Common myeloid progenitor, CD34-positive (primary cell): ENCODE measurements at regions not wholly inside any gene's neighbourhood (a gene's known extent, or its start where the extent isn't known, plus 50 kb on each side); places are given as distances from the start of the nearest gene placed in this dataset.
A peak's percentile ranks its signal among the peaks of the same experiment; 100 is the strongest.

Source experiments
- CTCF ChIA-PET: fragments of 350-600 bp; sonication (Branson Sonifier 250); formaldehyde crosslinking; loops from one replicate; lab custom pipeline; 2021; ENCODE audit warnings: antibody characterized with exemption; lab: Charles Lee
- POLR2A ChIA-PET: fragments of 350-600 bp; sonication (Branson Sonifier 250); formaldehyde crosslinking; loops from one replicate; lab custom pipeline; 2021; ENCODE audit warnings: antibody characterized with exemption; lab: Charles Lee
- DNase-seq, 3 donors: peaks; one replicate each; pipeline versions ENCODE4 v3.0.0 to v3.0.0-alpha.2; 2013
- H3K27ac ChIP-seq, 2 experiments: 1 replicate in 1 of 2; 2 replicates in 1 of 2; pipeline ENCODE4 v1.7.0; 2013; ENCODE audit warnings: inconsistent platforms in 2 of 2, low read length in 2 of 2, mild to moderate bottlenecking in 2 of 2, low read depth in 1 of 2, moderate library complexity in 1 of 2; ENCODE audit not compliant: severe bottlenecking in 2 of 2, insufficient read depth in 1 of 2, poor library complexity in 1 of 2
- H3K27me3 ChIP-seq, 5 experiments: replicated peaks in 2 of 5; 1 replicate in 3 of 5; 2 replicates in 2 of 5; pipeline versions ENCODE4 v1.6.1 to v1.7.0; 2013; ENCODE audit warnings: low read length in 4 of 5, mild to moderate bottlenecking in 2 of 5, moderate library complexity in 2 of 5, inconsistent platforms in 1 of 5; ENCODE audit not compliant: insufficient read depth in 5 of 5, control insufficient read depth in 4 of 5
- H3K36me3 ChIP-seq, 4 experiments: 1 replicate in 2 of 4; 2 replicates in 2 of 4; pipeline versions ENCODE4 v1.6.1 to v1.7.0; 2013; ENCODE audit warnings: low read length in 3 of 4, control low read depth in 1 of 4, mild to moderate bottlenecking in 1 of 4; ENCODE audit not compliant: control insufficient read depth in 4 of 4, insufficient read depth in 4 of 4
- H3K4me1 ChIP-seq, 4 experiments: 1 replicate in 3 of 4; 2 replicates in 1 of 4; pipeline versions ENCODE4 v1.6.1 to v1.7.1; 2013; ENCODE audit warnings: low read length in 3 of 4, mild to moderate bottlenecking in 3 of 4, control low read depth in 1 of 4, inconsistent platforms in 1 of 4, moderate library complexity in 1 of 4; ENCODE audit not compliant: control insufficient read depth in 4 of 4, insufficient read depth in 4 of 4; ENCODE audit errors: control extremely low read depth in 1 of 4
- H3K4me3 ChIP-seq, 7 experiments: 1 replicate in 4 of 7; 2 replicates in 3 of 7; pipeline versions ENCODE4 v1.5.1 to v1.7.0; 2013; ENCODE audit warnings: mild to moderate bottlenecking in 7 of 7, low read length in 6 of 7, moderate library complexity in 6 of 7, inconsistent platforms in 2 of 7, low read depth in 2 of 7, control low read depth in 1 of 7; ENCODE audit not compliant: insufficient read depth in 4 of 7, control insufficient read depth in 1 of 7; ENCODE audit errors: extremely low read depth in 1 of 7
- H3K9me3 ChIP-seq, 5 experiments: 1 replicate in 4 of 5; 2 replicates in 1 of 5; pipeline versions ENCODE4 v1.6.1 to v1.7.1; 2013; ENCODE audit warnings: low read length in 4 of 5, mild to moderate bottlenecking in 2 of 5, inconsistent platforms in 1 of 5, low read depth in 1 of 5, moderate library complexity in 1 of 5; ENCODE audit not compliant: control insufficient read depth in 4 of 5, insufficient read depth in 2 of 5; ENCODE audit errors: control extremely low read depth in 1 of 5
- WGBS: methylation state at CpG from one replicate; pipeline ENCODE4 v1.1.5; 2013; ENCODE audit not compliant: insufficient coverage; 5-methylcytosine and 5-hydroxymethylcytosine counted together

- Histone ChIP-seq H3K27me3 (no peaks in the 10 kb centered on the region), H3K4me1 (peaks cover 2 to 48% (median 30%) of the 10 kb centered on the region in 4 experiments), H3K36me3 (no peaks in the 10 kb centered on the region), H3K9me3 (peaks cover 0 to 8% (median 0%) of the 10 kb centered on the region in 5 experiments), H3K4me3 (no peak overlapping the region), H3K27ac (no peak overlapping the region)
- CTCF ChIA-PET: interaction anchor here (0.8 to 2.0 kb wide), 7 partner anchors 8 to 42 kb away, joined by 3 to 6 read pairs (median 4); no protein-coding TSS in a partner anchor
- DNase-seq: peak in 2 of 3 donors; percentile 59 to 63
- POLR2A ChIA-PET: no interaction called here
- 96% methylated on average over 4 of the region's 4 CpGs for WGBS
These were observed 153.4 kb downstream of the ETS2 start for GRCh38 chr21:38958940-38959691.

GRCh38 chr21:38958323-38958705 is 152.6 kb downstream of the ETS2 start:
- 69% methylated on average over 3 of the region's 3 CpGs for WGBS
- no peak for DNase-seq
- no peak overlapping the region for H3K4me3 ChIP-seq
- no peak overlapping the region for H3K27ac ChIP-seq
- ChIA-PET POLR2A (no interaction called here), CTCF (interaction anchor here (0.8 to 1.8 kb wide), 4 partner anchors 9 to 224 kb away, joined by 3 to 6 read pairs (median 4); no protein-coding TSS in a partner anchor)
- no peaks in the 10 kb centered on the region for H3K27me3 ChIP-seq
- peaks cover 0 to 8% (median 0%) of the 10 kb centered on the region in 5 experiments for H3K9me3 ChIP-seq
- no peaks in the 10 kb centered on the region for H3K36me3 ChIP-seq
- H3K4me1 ChIP-seq: peaks cover 2 to 48% (median 29%) of the 10 kb centered on the region in 4 experiments

- H3K4me1 ChIP-seq: peaks cover 2 to 48% (median 29%) of the 10 kb centered on the region in 4 experiments
- DNase-seq: peak in 1 of 3 donors; percentile 18
- H3K4me3 ChIP-seq: no peak overlapping the region
- ChIA-PET CTCF (interaction anchor here (0.8 to 1.8 kb wide), 5 partner anchors 9 to 223 kb away, joined by 3 to 6 read pairs (median 3); no protein-coding TSS in a partner anchor), POLR2A (no interaction called here)
- H3K27ac ChIP-seq: no peak overlapping the region
- H3K27me3 ChIP-seq: no peaks in the 10 kb centered on the region
- peaks cover 0 to 8% (median 0%) of the 10 kb centered on the region in 5 experiments for H3K9me3 ChIP-seq
- WGBS: 39% methylated on average over 4 of the region's 6 CpGs
- no peaks in the 10 kb centered on the region for H3K36me3 ChIP-seq
These were observed 152.0 kb downstream of the ETS2 start for GRCh38 chr21:38957575-38958322.

DNA sequence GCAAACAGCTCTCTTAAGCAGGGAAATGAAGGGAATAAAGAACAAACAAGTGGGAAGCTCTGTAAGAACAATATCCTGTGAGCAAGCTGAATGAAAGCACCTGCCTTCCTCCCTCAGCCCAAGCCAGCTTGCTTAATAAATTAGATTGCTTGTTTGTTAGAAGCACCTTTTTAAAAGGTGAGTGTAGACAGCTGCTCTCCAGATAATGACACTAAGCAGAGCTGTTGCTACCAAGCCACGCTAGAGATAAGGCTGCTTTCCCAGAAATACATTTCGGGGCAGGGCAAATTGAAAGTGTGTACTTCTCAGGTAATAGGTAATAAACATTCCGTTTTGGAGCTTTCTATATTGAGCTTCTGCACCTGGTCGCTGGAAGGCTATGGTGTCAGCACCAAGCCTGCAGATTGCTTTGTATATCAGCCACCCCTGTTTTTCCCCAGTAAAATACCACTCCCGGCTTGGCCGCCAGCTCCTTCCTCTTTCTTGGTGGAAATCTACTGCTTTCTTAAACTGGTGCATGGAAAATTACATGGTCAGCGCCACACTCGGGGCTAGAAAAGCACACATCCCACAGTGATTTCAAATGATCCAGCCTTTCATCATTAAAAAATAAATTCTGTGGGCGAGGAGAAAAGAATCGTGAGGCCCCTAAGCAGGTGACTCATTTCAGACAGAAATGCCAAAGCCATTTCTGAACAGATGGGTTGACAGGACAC is 151.3 kb downstream of the ETS2 start:
- CTCF ChIA-PET: interaction anchor here (0.7 to 1.3 kb wide), 7 partner anchors 10 to 223 kb away, joined by 3 read pairs; no protein-coding TSS in a partner anchor

GRCh38 chr21:38956521-38956855 is 150.8 kb downstream of the ETS2 start:
- DNase-seq: no peak
- ChIA-PET POLR2A (interaction anchor here (0.7 kb wide), 1 partner anchor 85 kb away, joined by 3 read pairs; no protein-coding TSS in a partner anchor), CTCF (interaction anchor here (0.7 to 1.7 kb wide), 6 partner anchors 10 to 125 kb away, joined by 3 to 5 read pairs (median 3); no protein-coding TSS in a partner anchor)
- Histone ChIP-seq H3K4me1 (peaks cover 2 to 48% (median 29%) of the 10 kb centered on the region in 4 experiments), H3K9me3 (peaks cover 0 to 1% (median 0%) of the 10 kb centered on the region in 5 experiments), H3K27me3 (no peaks in the 10 kb centered on the region), H3K4me3 (peak overlapping the region in 1 of 7 experiments; percentile 43), H3K27ac (no peak overlapping the region), H3K36me3 (no peaks in the 10 kb centered on the region)
- 90% methylated on average over 5 of the region's 5 CpGs for WGBS

More for the DNA sequence above, 151.3 kb downstream of the ETS2 start:
- Histone ChIP-seq H3K36me3 (no peaks in the 10 kb centered on the region), H3K9me3 (peaks cover 0 to 5% (median 0%) of the 10 kb centered on the region in 5 experiments), H3K4me3 (peak overlapping the region in 1 of 7 experiments; percentile 43), H3K27me3 (no peaks in the 10 kb centered on the region), H3K27ac (no peak overlapping the region), H3K4me1 (peaks cover 2 to 48% (median 29%) of the 10 kb centered on the region in 4 experiments)
- POLR2A ChIA-PET: interaction anchor here (0.7 kb wide), 1 partner anchor 84 kb away, joined by 3 read pairs; no protein-coding TSS in a partner anchor
- DNase-seq: peak in 2 of 3 donors; percentile 36 to 42
- WGBS: 40% methylated on average over 5 of the region's 10 CpGs

DNA sequence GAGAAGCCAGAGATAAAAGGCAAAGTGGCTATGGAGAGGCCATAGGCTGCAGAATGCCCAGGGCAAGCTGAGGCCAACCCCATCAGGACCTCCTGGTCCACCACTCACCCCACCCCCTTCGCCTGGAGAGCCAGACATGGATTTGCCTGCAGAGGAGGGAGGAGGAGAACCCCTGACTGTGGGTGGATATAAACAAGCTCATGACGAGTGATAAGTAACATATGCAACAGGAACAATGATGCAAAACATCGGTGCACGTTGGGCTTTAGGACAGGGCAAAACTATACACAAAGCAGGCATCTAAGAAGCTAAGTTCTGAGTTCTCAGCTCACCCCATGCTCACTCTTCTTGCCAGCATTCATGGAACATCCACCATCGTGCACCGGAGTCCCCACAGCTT is 150.3 kb downstream of the ETS2 start:
- Histone ChIP-seq H3K9me3 (peaks cover 0 to 1% (median 0%) of the 10 kb centered on the region in 5 experiments), H3K36me3 (no peaks in the 10 kb centered on the region), H3K27me3 (no peaks in the 10 kb centered on the region), H3K4me1 (peaks cover 2 to 48% (median 29%) of the 10 kb centered on the region in 4 experiments), H3K27ac (no peak overlapping the region), H3K4me3 (no peak overlapping the region)
- ChIA-PET POLR2A (no interaction called here), CTCF (interaction anchor here (0.9 to 1.7 kb wide), 4 partner anchors 11 to 124 kb away, joined by 3 to 5 read pairs (median 3); no protein-coding TSS in a partner anchor)
- WGBS: 96% methylated on average over 6 of the region's 6 CpGs
- no peak for DNase-seq
